ENCODE measurements at regions not wholly inside any gene's neighbourhood (a gene's known extent, or its start where the extent isn't known, plus 50 kb on each side); places are given as distances from the start of the nearest gene placed in this dataset.

- Mint-ChIP-seq H3K27ac (peak overlapping the region; percentile 95), H3K9me3 (peaks cover 4% of the 10 kb centered on the region), H3K4me1 (peaks cover 76% of the 10 kb centered on the region), H3K36me3 (ENCODE audit: low read depth) (peaks cover 10% of the 10 kb centered on the region), H3K27me3 (no peaks in the 10 kb centered on the region), H3K4me3 (peak overlapping the region; percentile 9)
- CTCF ChIA-PET: interaction anchor here (0.5 to 2.0 kb wide), 10 partner anchors 8 to 474 kb away, joined by 3 to 14 read pairs (median 3); no protein-coding TSS in a partner anchor
- no peak for DNase-seq
- POLR2A ChIA-PET: interaction anchor here (0.8 kb wide), 1 partner anchor 474 kb away, joined by 3 read pairs; no protein-coding TSS in a partner anchor
Observed at GRCh38 chr13:40189898-40190630, 476.4 kb downstream of the FOXO1 start.

GRCh38 chr13:40190641-40191100 is 475.8 kb downstream of the FOXO1 start:
- POLR2A ChIA-PET: interaction anchor here (0.8 kb wide), 1 partner anchor 473 kb away, joined by 3 read pairs; no protein-coding TSS in a partner anchor
- DNase-seq: peak; percentile 86

GRCh38 chr13:40191186-40191980 is 475.1 kb downstream of the FOXO1 start:
- H3K36me3 Mint-ChIP-seq (ENCODE audit: low read depth): peaks cover 4% of the 10 kb centered on the region
- H3K4me1 Mint-ChIP-seq: peaks cover 65% of the 10 kb centered on the region
- CTCF ChIA-PET: interaction anchor here (0.6 to 2.0 kb wide), 4 partner anchors 9 to 1127 kb away, joined by 3 to 14 read pairs (median 4); no protein-coding TSS in a partner anchor
- POLR2A ChIA-PET: no interaction called here
- no peaks in the 10 kb centered on the region for H3K27me3 Mint-ChIP-seq
- no peak for DNase-seq
- peaks cover 2% of the 10 kb centered on the region for H3K9me3 Mint-ChIP-seq
- H3K4me3 Mint-ChIP-seq: peak overlapping the region; percentile 25
- peak overlapping the region; percentile 95 for H3K27ac Mint-ChIP-seq

More at GRCh38 chr13:40190641-40191100, 475.8 kb downstream of the FOXO1 start:
- H3K9me3 Mint-ChIP-seq: peaks cover 2% of the 10 kb centered on the region
- peaks cover 70% of the 10 kb centered on the region for H3K4me1 Mint-ChIP-seq
- no peaks in the 10 kb centered on the region for H3K27me3 Mint-ChIP-seq
- peak overlapping the region; percentile 25 for H3K4me3 Mint-ChIP-seq
- H3K36me3 Mint-ChIP-seq (ENCODE audit: low read depth): peaks cover 4% of the 10 kb centered on the region
- CTCF ChIA-PET: interaction anchor here (0.5 to 2.0 kb wide), 9 partner anchors 9 to 474 kb away, joined by 3 to 14 read pairs (median 3); no protein-coding TSS in a partner anchor
- peak overlapping the region; percentile 95 for H3K27ac Mint-ChIP-seq

- H3K27me3 Mint-ChIP-seq: no peaks in the 10 kb centered on the region
- H3K9me3 Mint-ChIP-seq: peaks cover 2% of the 10 kb centered on the region
- H3K27ac Mint-ChIP-seq: no peak overlapping the region
- peaks cover 55% of the 10 kb centered on the region for H3K4me1 Mint-ChIP-seq
- H3K36me3 Mint-ChIP-seq (ENCODE audit: low read depth): peaks cover 4% of the 10 kb centered on the region
- CTCF ChIA-PET: interaction anchor here (1.5 kb wide), 1 partner anchor 14 kb away, joined by 6 read pairs; no protein-coding TSS in a partner anchor
- no peak for DNase-seq
- no peak overlapping the region for H3K4me3 Mint-ChIP-seq
- POLR2A ChIA-PET: no interaction called here
Observed at GRCh38 chr13:40192452-40192851, 474.0 kb downstream of the FOXO1 start.

- H3K36me3 Mint-ChIP-seq (ENCODE audit: low read depth): peaks cover 4% of the 10 kb centered on the region
- peaks cover 51% of the 10 kb centered on the region for H3K4me1 Mint-ChIP-seq
- DNase-seq: no peak
- ChIA-PET POLR2A (no interaction called here), CTCF (interaction anchor here (1.5 to 3.4 kb wide), 2 partner anchors 12 to 13 kb away, joined by 6 to 12 read pairs; no protein-coding TSS in a partner anchor)
- H3K4me3 Mint-ChIP-seq: no peak overlapping the region
- no peaks in the 10 kb centered on the region for H3K27me3 Mint-ChIP-seq
- peaks cover 2% of the 10 kb centered on the region for H3K9me3 Mint-ChIP-seq
- no peak overlapping the region for H3K27ac Mint-ChIP-seq
Observed at GRCh38 chr13:40192858-40193257, 473.6 kb downstream of the FOXO1 start.

GRCh38 chr13:40193286-40194223 is 472.9 kb downstream of the FOXO1 start:
- POLR2A ChIA-PET: no interaction called here
- peak overlapping the region; percentile 43 for H3K27ac Mint-ChIP-seq

GRCh38 chr13:40194224-40194806 is 472.1 kb downstream of the FOXO1 start:
- no peak overlapping the region for H3K4me3 Mint-ChIP-seq
- H3K27ac Mint-ChIP-seq: no peak overlapping the region
- CTCF ChIA-PET: interaction anchor here (1.0 to 3.4 kb wide), 5 partner anchors 10 to 80 kb away, joined by 3 to 12 read pairs (median 3); no protein-coding TSS in a partner anchor
- peaks cover 37% of the 10 kb centered on the region for H3K4me1 Mint-ChIP-seq
- H3K27me3 Mint-ChIP-seq: no peaks in the 10 kb centered on the region
- peaks cover 6% of the 10 kb centered on the region for H3K36me3 Mint-ChIP-seq (ENCODE audit: low read depth)
- no peaks in the 10 kb centered on the region for H3K9me3 Mint-ChIP-seq
- DNase-seq: no peak
- POLR2A ChIA-PET: no interaction called here

More at GRCh38 chr13:40193286-40194223, 472.9 kb downstream of the FOXO1 start:
- H3K9me3 Mint-ChIP-seq: no peaks in the 10 kb centered on the region
- CTCF ChIA-PET: interaction anchor here (1.5 to 3.4 kb wide), 2 partner anchors 11 to 13 kb away, joined by 6 to 12 read pairs; no protein-coding TSS in a partner anchor
- H3K4me3 Mint-ChIP-seq: no peak overlapping the region
- no peaks in the 10 kb centered on the region for H3K27me3 Mint-ChIP-seq
- DNase-seq: no peak
- H3K4me1 Mint-ChIP-seq: peaks cover 44% of the 10 kb centered on the region
- peaks cover 4% of the 10 kb centered on the region for H3K36me3 Mint-ChIP-seq (ENCODE audit: low read depth)

GRCh38 chr13:40197049-40197448 is 469.4 kb downstream of the FOXO1 start:
- DNase-seq: no peak
- ChIA-PET POLR2A (no interaction called here), CTCF (interaction anchor here (1.3 kb wide), 1 partner anchor 54 kb away, joined by 4 read pairs; no protein-coding TSS in a partner anchor)
- peaks cover 18% of the 10 kb centered on the region for H3K4me1 Mint-ChIP-seq
- H3K4me3 Mint-ChIP-seq: no peak overlapping the region
- H3K9me3 Mint-ChIP-seq: peaks cover 2% of the 10 kb centered on the region
- H3K36me3 Mint-ChIP-seq (ENCODE audit: low read depth): peaks cover 6% of the 10 kb centered on the region
- no peaks in the 10 kb centered on the region for H3K27me3 Mint-ChIP-seq
- no peak overlapping the region for H3K27ac Mint-ChIP-seq

- H3K27ac Mint-ChIP-seq: no peak overlapping the region
- no peak for DNase-seq
- CTCF ChIA-PET: no interaction called here
- no peak overlapping the region for H3K4me3 Mint-ChIP-seq
- peaks cover 14% of the 10 kb centered on the region for H3K4me1 Mint-ChIP-seq
- peaks cover 8% of the 10 kb centered on the region for H3K36me3 Mint-ChIP-seq (ENCODE audit: low read depth)
- POLR2A ChIA-PET: no interaction called here
- peaks cover 2% of the 10 kb centered on the region for H3K9me3 Mint-ChIP-seq
- no peaks in the 10 kb centered on the region for H3K27me3 Mint-ChIP-seq
Observed at GRCh38 chr13:40197936-40198595, 468.4 kb downstream of the FOXO1 start.

GRCh38 chr13:40200273-40200978 is 466.0 kb downstream of the FOXO1 start:
- Mint-ChIP-seq H3K9me3 (peaks cover 8% of the 10 kb centered on the region), H3K27me3 (no peaks in the 10 kb centered on the region), H3K27ac (no peak overlapping the region), H3K36me3 (ENCODE audit: low read depth) (peaks cover 13% of the 10 kb centered on the region), H3K4me1 (peaks cover 14% of the 10 kb centered on the region), H3K4me3 (no peak overlapping the region)
- CTCF ChIA-PET: interaction anchor here (0.9 to 2.0 kb wide), 8 partner anchors 10 to 131 kb away, joined by 3 to 7 read pairs (median 3); no protein-coding TSS in a partner anchor
- POLR2A ChIA-PET: interaction anchor here (0.6 kb wide), 1 partner anchor 452 kb away, joined by 3 read pairs; no protein-coding TSS in a partner anchor
- no peak for DNase-seq

GRCh38 chr13:40204246-40204645 is 462.2 kb downstream of the FOXO1 start:
- H3K36me3 Mint-ChIP-seq (ENCODE audit: low read depth): peaks cover 37% of the 10 kb centered on the region
- peaks cover 46% of the 10 kb centered on the region for H3K4me1 Mint-ChIP-seq

More at GRCh38 chr13:40204246-40204645, 462.2 kb downstream of the FOXO1 start:
- ChIA-PET CTCF (interaction anchor here (0.8 to 1.7 kb wide), 6 partner anchors 8 to 37 kb away, joined by 3 to 12 read pairs (median 4); no protein-coding TSS in a partner anchor), POLR2A (no interaction called here)
- Mint-ChIP-seq H3K27ac (no peak overlapping the region), H3K9me3 (peaks cover 17% of the 10 kb centered on the region), H3K27me3 (no peaks in the 10 kb centered on the region), H3K4me3 (no peak overlapping the region)
- no peak for DNase-seq
